Spleen (tissue), 7 donors: ENCODE measurements at regions not wholly inside any gene's neighbourhood (a gene's known extent, or its start where the extent isn't known, plus 50 kb on each side); places are given as distances from the start of the nearest gene placed in this dataset.

Source experiments
- POLR2A ChIP-seq, 3 donors: fragments of 450-650 bp; IDR thresholded peaks; one replicate each; pipeline ENCODE4 v1.5.1; 2017; ENCODE audit warnings: antibody characterized with exemption in 3 of 3, mild to moderate bottlenecking in 1 of 3
- TF ChIP-seq, protein P1 (sequence below), 11 experiments: fragments of 200-600 bp in 7 of 11; fragments of 450-650 bp in 4 of 11; sonication (generic) in 4 of 11; IDR thresholded peaks in 8 of 11; conservative IDR thresholded peaks in 3 of 11; 1 replicate in 7 of 11; 2 replicates in 4 of 11; pipeline versions ENCODE4 v1.4.0 to v1.8.0; 2016 to 2021; ENCODE audit warnings: antibody characterized with exemption in 11 of 11, inconsistent platforms in 4 of 11, mild to moderate bottlenecking in 1 of 11
- donor health status: DM: no; HTN: no; CAD: no; lungs with moderate emphysema.
- donor health status: DM: no; HTN: no; CAD: no.
- donor health status: DM: no; HTN: no; CAD: no.

DNA sequence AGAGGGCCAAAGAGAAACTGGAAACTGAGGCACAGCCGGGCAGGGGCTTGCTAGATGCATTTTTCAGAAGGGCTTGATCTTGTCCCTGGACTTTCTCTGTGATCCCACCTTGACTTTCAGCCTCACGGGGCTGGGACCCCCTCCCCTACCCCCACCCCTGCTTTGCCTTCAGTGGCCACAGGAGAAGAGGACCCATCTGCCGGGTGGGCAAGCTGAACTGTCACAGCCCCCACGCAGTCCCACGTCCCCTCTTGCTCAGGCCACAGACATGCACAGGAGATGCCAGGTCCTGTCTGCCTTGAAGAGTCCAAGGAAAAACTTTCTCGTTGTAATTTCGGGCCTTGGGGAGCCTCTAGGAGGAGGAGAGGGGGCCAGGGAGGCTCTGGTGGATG lies 158.9 kb downstream of the KIF26A start:
- TF ChIP-seq, protein P1, sequence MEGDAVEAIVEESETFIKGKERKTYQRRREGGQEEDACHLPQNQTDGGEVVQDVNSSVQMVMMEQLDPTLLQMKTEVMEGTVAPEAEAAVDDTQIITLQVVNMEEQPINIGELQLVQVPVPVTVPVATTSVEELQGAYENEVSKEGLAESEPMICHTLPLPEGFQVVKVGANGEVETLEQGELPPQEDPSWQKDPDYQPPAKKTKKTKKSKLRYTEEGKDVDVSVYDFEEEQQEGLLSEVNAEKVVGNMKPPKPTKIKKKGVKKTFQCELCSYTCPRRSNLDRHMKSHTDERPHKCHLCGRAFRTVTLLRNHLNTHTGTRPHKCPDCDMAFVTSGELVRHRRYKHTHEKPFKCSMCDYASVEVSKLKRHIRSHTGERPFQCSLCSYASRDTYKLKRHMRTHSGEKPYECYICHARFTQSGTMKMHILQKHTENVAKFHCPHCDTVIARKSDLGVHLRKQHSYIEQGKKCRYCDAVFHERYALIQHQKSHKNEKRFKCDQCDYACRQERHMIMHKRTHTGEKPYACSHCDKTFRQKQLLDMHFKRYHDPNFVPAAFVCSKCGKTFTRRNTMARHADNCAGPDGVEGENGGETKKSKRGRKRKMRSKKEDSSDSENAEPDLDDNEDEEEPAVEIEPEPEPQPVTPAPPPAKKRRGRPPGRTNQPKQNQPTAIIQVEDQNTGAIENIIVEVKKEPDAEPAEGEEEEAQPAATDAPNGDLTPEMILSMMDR (IDR thresholded peaks at IDR 0.05 in 8 of 11, conservative IDR thresholded peaks at IDR 0.05 in 3 of 11): no peak
- no peak for TF ChIP-seq POLR2A (IDR thresholded peaks at IDR 0.05)
